EH (cell line): ENCODE measurements at regions not wholly inside any gene's neighbourhood (a gene's known extent, or its start where the extent isn't known, plus 50 kb on each side); places are given as distances from the start of the nearest gene placed in this dataset.

Experiments used
- DNase-seq: peaks from one replicate; pipeline ENCODE4 v3.0.0-alpha.2; 2015; ENCODE audit warnings: low read depth

GRCh38 chr15:62612183-62612733 is 430.3 kb upstream of the TPM1 start:
- DNase-seq = no peak

GRCh38 chr15:62612771-62613170 is 429.8 kb upstream of the TPM1 start:
- no peak for DNase-seq

GRCh38 chr15:62616746-62617145 is 425.8 kb upstream of the TPM1 start:
- no peak for DNase-seq

GRCh38 chr15:62617741-62618140 is 424.8 kb upstream of the TPM1 start:
- peak; percentile 45 for DNase-seq

- DNase-seq = peak; percentile 91
These were observed 424.1 kb upstream of the TPM1 start for GRCh38 chr15:62618432-62618831.

GRCh38 chr15:62618846-62619504 is 423.6 kb upstream of the TPM1 start:
- peak; percentile 44 for DNase-seq

GRCh38 chr15:62619526-62619925 is 423.0 kb upstream of the TPM1 start:
- DNase-seq = peak; percentile 54

GRCh38 chr15:62622775-62623174 is 419.8 kb upstream of the TPM1 start:
- DNase-seq = no peak

GRCh38 chr15:62624547-62625378 is 417.8 kb upstream of the TPM1 start:
- peak; percentile 78 for DNase-seq

- peak; percentile 75 for DNase-seq
These were observed 417.0 kb upstream of the TPM1 start for GRCh38 chr15:62625429-62626033.

- DNase-seq = no peak
These were observed 415.6 kb upstream of the TPM1 start for GRCh38 chr15:62626903-62627302.

- DNase-seq = no peak
These were observed 411.3 kb upstream of the TPM1 start for GRCh38 chr15:62631076-62631724.

- DNase-seq = no peak
These were observed 405.5 kb upstream of the TPM1 start for GRCh38 chr15:62636823-62637573.

- no peak for DNase-seq
These were observed 405.0 kb upstream of the TPM1 start for GRCh38 chr15:62637574-62637897.

GRCh38 chr15:62637950-62638619 is 404.5 kb upstream of the TPM1 start:
- DNase-seq = no peak

- no peak for DNase-seq
These were observed 403.1 kb upstream of the TPM1 start for GRCh38 chr15:62639432-62639831.

- no peak for DNase-seq
These were observed 402.5 kb upstream of the TPM1 start for GRCh38 chr15:62639906-62640605.

GRCh38 chr15:62641825-62642224 is 400.7 kb upstream of the TPM1 start:
- no peak for DNase-seq

- no peak for DNase-seq
These were observed 399.0 kb upstream of the TPM1 start for GRCh38 chr15:62643572-62643971.

GRCh38 chr15:62644216-62644888 is 398.2 kb upstream of the TPM1 start:
- no peak for DNase-seq
